Keratinocyte (primary cell): ENCODE measurements at regions not wholly inside any gene's neighbourhood (a gene's known extent, or its start where the extent isn't known, plus 50 kb on each side); places are given as distances from the start of the nearest gene placed in this dataset.

Source experiments
- DNase-seq: peaks from one replicate; pipeline ENCODE4 v3.0.0-alpha.2; 2011; ENCODE audit warnings: low read depth, missing footprints, low spot score
- FAIRE-seq: peaks from 2 replicates; lab custom pipeline; 2011; peaks lifted over from hg19 to GRCh38; lab: Jason Lieb, UNC
- H2AFZ ChIP-seq: 2 replicates; pipeline ENCODE4 v1.6.0; 2012; ENCODE audit warnings: low read length, control low read depth, inconsistent platforms; ENCODE audit not compliant: control insufficient read depth
- H3K27ac ChIP-seq: 2 replicates; pipeline ENCODE4 v1.5.1; 2011; ENCODE audit warnings: low read length; ENCODE audit not compliant: control insufficient read depth, insufficient read depth
- H3K27me3 ChIP-seq: 3 replicates; pipeline ENCODE4 v1.6.0; 2011; ENCODE audit warnings: low read length; ENCODE audit not compliant: control insufficient read depth, insufficient read depth; ENCODE audit errors: extremely low read depth
- H3K36me3 ChIP-seq, 2 experiments: 2 replicates in 1 of 2; 3 replicates in 1 of 2; pipeline ENCODE4 v1.5.1; 2011; ENCODE audit warnings: low read length in 2 of 2, mild to moderate bottlenecking in 1 of 2; ENCODE audit not compliant: control insufficient read depth in 2 of 2, insufficient read depth in 2 of 2; ENCODE audit errors: extremely low read depth in 1 of 2
- H3K4me1 ChIP-seq: 3 replicates; pipeline ENCODE4 v1.5.1; 2011; ENCODE audit warnings: low read length; ENCODE audit not compliant: control insufficient read depth, insufficient read depth; ENCODE audit errors: extremely low read depth
- H3K4me2 ChIP-seq: 3 replicates; pipeline ENCODE4 v1.6.0; 2011; ENCODE audit warnings: low read depth, low read length; ENCODE audit not compliant: control insufficient read depth, insufficient read depth; ENCODE audit errors: extremely low read depth
- H3K4me3 ChIP-seq, 3 experiments: fragments of 200-600 bp in 1 of 3; sonication (generic) in 1 of 3; 2 replicates in 2 of 3; 3 replicates in 1 of 3; pipeline ENCODE4 v1.5.1; 2011 to 2016; ENCODE audit warnings: low read length in 3 of 3, mild to moderate bottlenecking in 3 of 3, control low read depth in 2 of 3, inconsistent platforms in 1 of 3, low read depth in 1 of 3, mixed read lengths in 1 of 3, mixed run types in 1 of 3, moderate library complexity in 1 of 3; ENCODE audit not compliant: control insufficient read depth in 2 of 3, insufficient read depth in 2 of 3; ENCODE audit errors: extremely low read depth in 1 of 3
- H3K79me2 ChIP-seq: 2 replicates; pipeline ENCODE4 v1.6.0; 2012; ENCODE audit warnings: low read length; ENCODE audit not compliant: control insufficient read depth, insufficient read depth
- H3K9ac ChIP-seq: 3 replicates; pipeline ENCODE4 v1.6.0; 2011; ENCODE audit warnings: low read length; ENCODE audit not compliant: control insufficient read depth, insufficient read depth; ENCODE audit errors: extremely low read depth
- H3K9me1 ChIP-seq: 3 replicates; pipeline ENCODE4 v1.6.0; 2011; ENCODE audit warnings: low read length; ENCODE audit not compliant: control insufficient read depth, insufficient read depth; ENCODE audit errors: extremely low read depth
- H3K9me3 ChIP-seq: 2 replicates; pipeline ENCODE4 v1.5.1; 2012; ENCODE audit warnings: low read depth, low read length; ENCODE audit not compliant: control insufficient read depth
- H4K20me1 ChIP-seq: 3 replicates; pipeline ENCODE4 v1.6.0; 2011; ENCODE audit warnings: low read length; ENCODE audit not compliant: control insufficient read depth, insufficient read depth; ENCODE audit errors: extremely low read depth
- CTCF ChIP-seq, 3 experiments: IDR thresholded peaks in 1 of 3; conservative IDR thresholded peaks in 1 of 3; optimal IDR thresholded peaks in 1 of 3; 2 replicates in 2 of 3; 3 replicates in 1 of 3; pipeline versions ENCODE3 to v1.5.1; 2011; ENCODE audit warnings: low read length in 3 of 3, mild to moderate bottlenecking in 3 of 3, moderate library complexity in 2 of 3, control low read depth in 1 of 3, inconsistent platforms in 1 of 3; ENCODE audit not compliant: insufficient read depth in 2 of 3; ENCODE audit errors: extremely low read depth in 1 of 3
- EZH2 ChIP-seq: IDR thresholded peaks from one replicate; pipeline ENCODE4 v1.6.1; 2012; ENCODE audit warnings: inconsistent platforms, mild to moderate bottlenecking, low read length, moderate library complexity
- dilution Hi-C: fragments of 300-500 bp; cut with MboI; formaldehyde crosslinking; loops from one replicate; pipeline ENCODE4 v1.7.0; 2020; ENCODE audit warnings: low sequenced_read_pairs; ENCODE audit not compliant: extremely low pct_ligation_motif_present

- DNase-seq (no peak), FAIRE-seq (no peak)
- Histone ChIP-seq H3K79me2 (no peaks in the 10 kb centered on the region), H3K27me3 (no peaks in the 10 kb centered on the region), H3K9me1 (no peaks in the 10 kb centered on the region), H3K9ac (no peak overlapping the region), H4K20me1 (no peaks in the 10 kb centered on the region), H3K4me1 (peaks cover 2% of the 10 kb centered on the region), H3K27ac (no peak overlapping the region), H3K4me2 (no peak overlapping the region), H3K4me3 (no peak overlapping the region), H3K9me3 (no peaks in the 10 kb centered on the region), H2AFZ (no peak overlapping the region), H3K36me3 (no peaks in the 10 kb centered on the region)
- TF ChIP-seq CTCF (optimal IDR thresholded peaks at IDR 0.05 in 1 of 3, IDR thresholded peaks at IDR 0.05 in 1 of 3, conservative IDR thresholded peaks at IDR 0.05 in 1 of 3; ENCODE audit: extremely low read depth in 1 of 3, insufficient read depth in 2 of 3, low read length in 3 of 3), result no peak
- no peak for TF ChIP-seq EZH2
- dilution Hi-C loops, result no loop called here
Measured at GRCh38 chr3:22615790-22616189, 587.3 kb upstream of the UBE2E2 start.

- no peaks in the 10 kb centered on the region for H3K9me1 ChIP-seq
- H3K4me2 ChIP-seq, result no peak overlapping the region
- no peak overlapping the region for H3K9ac ChIP-seq
- DNase-seq, result no peak
- no peak overlapping the region for H2AFZ ChIP-seq
- no peaks in the 10 kb centered on the region for H3K9me3 ChIP-seq
- no peak for FAIRE-seq
- H3K79me2 ChIP-seq, result no peaks in the 10 kb centered on the region
- no peaks in the 10 kb centered on the region for H3K27me3 ChIP-seq
- TF ChIP-seq CTCF (optimal IDR thresholded peaks at IDR 0.05 in 1 of 3, IDR thresholded peaks at IDR 0.05 in 1 of 3, conservative IDR thresholded peaks at IDR 0.05 in 1 of 3; ENCODE audit: extremely low read depth in 1 of 3, insufficient read depth in 2 of 3, low read length in 3 of 3) (no peak), EZH2 (no peak)
- H3K4me3 ChIP-seq, result no peak overlapping the region
- no peaks in the 10 kb centered on the region for H3K36me3 ChIP-seq
- dilution Hi-C loops, result no loop called here
- H3K27ac ChIP-seq, result no peak overlapping the region
- peaks cover 3% of the 10 kb centered on the region for H3K4me1 ChIP-seq
- H4K20me1 ChIP-seq, result no peaks in the 10 kb centered on the region
Measured at GRCh38 chr3:22617372-22617771, 585.8 kb upstream of the UBE2E2 start.
